HepG2 (cell line): ENCODE measurements at regions not wholly inside any gene's neighbourhood (a gene's known extent, or its start where the extent isn't known, plus 50 kb on each side); places are given as distances from the start of the nearest gene placed in this dataset.

Source experiments
- ATAC-seq: fragments of 200-7000 bp; cut with Tn5 transposase; 3 replicates; pipeline ENCODE4 v1.9.1; 2020; ENCODE audit warnings: mild to moderate bottlenecking, moderate library complexity
- BruUV-seq: library from RNA; stranded (reverse); fragments of 400-500 nt; replicated peaks from 2 replicates; lab custom pipeline; 2021; lab: Mats Ljungman, UMichigan
- CTCF ChIA-PET: fragments of 300-600 bp; formaldehyde crosslinking; extraction: SDS; loops from one replicate; lab custom pipeline; 2021; ENCODE audit warnings: low total read pairs, inconsistent platforms, low intra/inter-chr PET ratio; lab: Yijun Ruan, JAX
- POLR2A ChIA-PET: fragments of 350-600 bp; sonication (Branson Sonifier 250); formaldehyde crosslinking; loops from one replicate; lab custom pipeline; 2020; ENCODE audit warnings: antibody characterized with exemption, inconsistent platforms; lab: Yijun Ruan, JAX
- DNase-seq: peaks from one replicate; pipeline ENCODE4 v3.0.0-alpha.2; 2015; ENCODE audit warnings: low spot score
- FAIRE-seq: peaks from 3 replicates; lab custom pipeline; 2011; peaks lifted over from hg19 to GRCh38; lab: Jason Lieb, UNC
- H2AFZ ChIP-seq: one replicate; pipeline ENCODE4 v1.6.1; 2011; ENCODE audit warnings: low read length, inconsistent platforms
- H3K27ac ChIP-seq: fragments of 300-600 bp; 3 replicates; pipeline ENCODE4 v1.8.0; 2011; ENCODE audit warnings: mixed run types, mild to moderate bottlenecking, mixed read lengths, low read length, inconsistent platforms; ENCODE audit not compliant: insufficient read depth; ENCODE audit errors: extremely low read length
- H3K27me3 ChIP-seq, 2 experiments: fragments of 200-600 bp in 1 of 2; 2 replicates in 1 of 2; 3 replicates in 1 of 2; pipeline versions ENCODE4 v1.6.0 to v1.8.0; 2011; ENCODE audit warnings: low read length in 2 of 2, mild to moderate bottlenecking in 2 of 2, moderate library complexity in 2 of 2, inconsistent platforms in 1 of 2; ENCODE audit not compliant: insufficient read depth in 2 of 2, control insufficient read depth in 1 of 2
- H3K36me3 ChIP-seq, 2 experiments: fragments of 200-600 bp in 1 of 2; replicated peaks in 1 of 2; 2 replicates in 1 of 2; 3 replicates in 1 of 2; pipeline versions ENCODE4 v1.5.1 to v1.8.0; 2011; ENCODE audit warnings: low read length in 2 of 2, inconsistent platforms in 1 of 2; ENCODE audit not compliant: insufficient read depth in 2 of 2, control insufficient read depth in 1 of 2
- H3K4me1 ChIP-seq: 2 replicates; pipeline ENCODE4 v1.5.1; 2012; ENCODE audit warnings: low read length, inconsistent platforms; ENCODE audit not compliant: insufficient read depth
- H3K4me2 ChIP-seq: 2 replicates; pipeline ENCODE4 v1.6.0; 2011; ENCODE audit warnings: low read depth, low read length, inconsistent platforms
- H3K4me3 ChIP-seq, 3 experiments: fragments of 200-600 bp in 1 of 3; sonication (generic), shearing (Covaris generic) in 1 of 3; replicated peaks in 1 of 3; 2 replicates each; pipeline ENCODE4 v1.5.1; 2011 to 2016; ENCODE audit warnings: low read length in 3 of 3, inconsistent platforms in 2 of 3, low read depth in 2 of 3, mild to moderate bottlenecking in 2 of 3, control low read depth in 1 of 3, mixed read lengths in 1 of 3; ENCODE audit not compliant: insufficient read depth in 1 of 3
- H3K79me2 ChIP-seq: one replicate; pipeline ENCODE4 v1.6.1; 2011; ENCODE audit warnings: low read length, inconsistent platforms; ENCODE audit not compliant: insufficient read depth
- H3K9ac ChIP-seq: 2 replicates; pipeline ENCODE4 v1.6.0; 2011; ENCODE audit warnings: mild to moderate bottlenecking, low read depth, low read length, inconsistent platforms; ENCODE audit not compliant: insufficient read depth
- H3K9me3 ChIP-seq: 2 replicates; pipeline ENCODE4 v1.5.1; 2012; ENCODE audit warnings: mild to moderate bottlenecking, low read length
- H4K20me1 ChIP-seq: 2 replicates; pipeline ENCODE4 v1.6.0; 2011; ENCODE audit warnings: inconsistent platforms, mild to moderate bottlenecking, low read length, moderate library complexity; ENCODE audit not compliant: insufficient read depth
- ELF4 ChIP-seq: sonication (generic); formaldehyde crosslinking; IDR thresholded peaks from 2 replicates; pipeline ENCODE4 v1.5.0; 2020; ENCODE audit warnings: missing genetic modification reagents, mild to moderate bottlenecking, moderate library complexity, borderline replicate concordance
- FOXJ3 ChIP-seq: sonication (generic); formaldehyde crosslinking; IDR thresholded peaks from 2 replicates; pipeline ENCODE4 v1.4.0; 2020; ENCODE audit warnings: missing genetic modification reagents, mild to moderate bottlenecking, borderline replicate concordance
- GATAD2A ChIP-seq: IDR thresholded peaks from 2 replicates; pipeline ENCODE4 v1.6.1; 2016
- HIVEP1 ChIP-seq: sonication (generic); formaldehyde crosslinking; IDR thresholded peaks from 2 replicates; pipeline ENCODE4 v1.4.0; 2020; ENCODE audit warnings: mild to moderate bottlenecking, missing genetic modification reagents
- IKZF4 ChIP-seq: sonication (generic); formaldehyde crosslinking; IDR thresholded peaks from 2 replicates; pipeline ENCODE4 v1.5.1; 2020; ENCODE audit warnings: borderline replicate concordance, mild to moderate bottlenecking, low read depth, missing genetic modification reagents; ENCODE audit errors: not compliant biosample characterization
- MZF1 ChIP-seq: sonication (generic); formaldehyde crosslinking; IDR thresholded peaks from 2 replicates; pipeline ENCODE4 v1.8.1; 2023; ENCODE audit warnings: mild to moderate bottlenecking, missing genetic modification reagents, borderline replicate concordance
- NFATC3 ChIP-seq: sonication (generic); formaldehyde crosslinking; IDR thresholded peaks from 2 replicates; pipeline ENCODE4 v1.5.1; 2020; ENCODE audit warnings: mild to moderate bottlenecking, missing genetic modification reagents
- NR3C1 ChIP-seq: sonication (generic); formaldehyde crosslinking; IDR thresholded peaks from 2 replicates; pipeline ENCODE4 v1.4.0; 2020; ENCODE audit warnings: missing genetic modification reagents
- POLR2G ChIP-seq: fragments of 200-400 bp; formaldehyde crosslinking; IDR thresholded peaks from 2 replicates; pipeline ENCODE4 v1.6.1; 2018; ENCODE audit warnings: mild to moderate bottlenecking, low read depth, low read length, moderate library complexity
- SRY ChIP-seq: sonication (generic); formaldehyde crosslinking; IDR thresholded peaks from 2 replicates; pipeline ENCODE4 v1.8.0; 2022; ENCODE audit warnings: mild to moderate bottlenecking, missing genetic modification reagents
- ZFP62 ChIP-seq: sonication (generic); formaldehyde crosslinking; IDR thresholded peaks from 2 replicates; pipeline ENCODE4 v1.4.0; 2020; ENCODE audit warnings: missing genetic modification reagents
- ZNF441 ChIP-seq: sonication (generic); formaldehyde crosslinking; IDR thresholded peaks from 2 replicates; pipeline ENCODE4 v1.7.0; 2021; ENCODE audit warnings: missing genetic modification reagents, borderline replicate concordance
- ZNF761 ChIP-seq: sonication (generic); formaldehyde crosslinking; conservative IDR thresholded peaks from 2 replicates; pipeline ENCODE4 v1.4.0; 2020; ENCODE audit warnings: mild to moderate bottlenecking, missing genetic modification reagents
- ZNF780A ChIP-seq: sonication (generic); formaldehyde crosslinking; IDR thresholded peaks from 2 replicates; pipeline ENCODE4 v1.8.0; 2022; ENCODE audit warnings: mild to moderate bottlenecking, missing genetic modification reagents, moderate library complexity
- ZNF782 ChIP-seq: sonication (generic); formaldehyde crosslinking; IDR thresholded peaks from 2 replicates; pipeline ENCODE4 v1.4.0; 2020; ENCODE audit warnings: missing genetic modification reagents, mild to moderate bottlenecking, borderline replicate concordance
- ZSCAN21 ChIP-seq: sonication (generic); formaldehyde crosslinking; IDR thresholded peaks from 2 replicates; pipeline ENCODE4 v1.8.0; 2022; ENCODE audit warnings: mild to moderate bottlenecking, missing genetic modification reagents, moderate library complexity, borderline replicate concordance
- WGBS: methylation state at CpG from one replicate; pipeline ENCODE4 v1.1.6; 2017; ENCODE audit warnings: low lambda C conversion rate; 5-methylcytosine and 5-hydroxymethylcytosine counted together
- in situ Hi-C: cut with HindIII; loops from 2 replicates; pipeline ENCODE4 v1.10.0; 2017; ENCODE audit warnings: low pct_unique_long_range_greater_than_20kb; ENCODE audit not compliant: extremely low pct_ligation_motif_present
- intact Hi-C: fragments of 100-400 bp; cut with micrococcal nuclease; formaldehyde crosslinking; loops from one replicate; pipeline ENCODE4 v1.10.0; 2022; ENCODE audit not compliant: unreplicated experiment
- TF ChIP-seq, protein P1 (sequence below): sonication (generic); formaldehyde crosslinking; IDR thresholded peaks from 2 replicates; pipeline ENCODE4 v1.8.0; 2022; ENCODE audit warnings: low read depth, missing genetic modification reagents

DNA sequence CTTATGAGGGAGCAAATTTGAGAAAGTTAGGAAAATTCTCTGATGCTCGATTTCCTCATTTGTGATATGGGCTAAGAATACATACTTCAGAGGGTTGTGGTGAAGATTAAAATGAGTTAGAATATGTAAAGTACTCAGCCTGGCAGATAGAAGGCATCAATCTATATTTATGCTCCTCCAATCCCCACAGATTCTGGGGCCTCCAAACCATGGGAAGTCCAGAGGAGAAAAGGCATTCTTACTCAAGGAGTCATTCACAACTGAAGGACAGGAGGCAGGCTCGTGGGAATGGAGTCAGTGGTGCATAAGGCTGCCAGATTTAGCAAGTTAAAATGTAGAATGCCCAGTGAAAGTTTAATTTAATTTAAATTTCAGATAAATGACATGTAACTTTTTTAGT, 330.0 kb upstream of the POU3F1 start (continued):
- TF ChIP-seq MZF1, result no peak
- TF ChIP-seq ZSCAN21 (CRISPR knock-in tag), result no peak
- TF ChIP-seq ZNF780A (CRISPR knock-in tag), result no peak
- no peak for TF ChIP-seq POLR2G
- no peak for TF ChIP-seq ZNF441 (CRISPR knock-in tag)

DNA sequence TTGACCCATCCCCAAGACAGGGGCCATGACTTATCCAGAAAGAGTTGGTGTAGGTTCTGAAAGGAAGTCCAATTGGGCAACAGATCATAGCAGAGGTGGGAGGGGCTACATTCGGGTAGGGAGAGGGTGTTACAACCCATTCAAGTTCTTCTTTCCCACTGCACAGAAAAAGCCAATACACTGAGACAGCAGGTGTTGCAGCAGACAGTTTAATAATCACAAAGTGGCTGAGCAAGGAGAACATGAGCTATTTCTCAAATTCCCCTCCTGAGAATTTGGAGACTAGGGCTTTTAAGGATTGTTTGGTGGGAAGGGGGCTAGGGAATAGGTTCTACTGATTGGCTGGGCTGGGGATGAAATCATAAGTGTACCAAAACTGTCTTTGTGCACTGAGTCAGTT, 328.4 kb upstream of the POU3F1 start:
- ChIA-PET CTCF (no interaction called here), POLR2A (no interaction called here)
- H3K4me1 ChIP-seq, result no peaks in the 10 kb centered on the region
- in situ Hi-C loops, result no loop called here
- DNase-seq, result no peak
- no peak overlapping the region for H2AFZ ChIP-seq
- H3K27me3 ChIP-seq, result peaks cover 0 to 5% of the 10 kb centered on the region in 2 experiments; a peak in 1 of 5 replicates
- intact Hi-C loops, result no loop called here
- no peak for ATAC-seq
- BruUV-seq, result no TSS peak
- no peak overlapping the region for H3K9ac ChIP-seq
- no peak overlapping the region for H3K27ac ChIP-seq
- no peaks in the 10 kb centered on the region for H3K79me2 ChIP-seq
- FAIRE-seq, result no peak
- no peaks in the 10 kb centered on the region for H3K36me3 ChIP-seq
- no peaks in the 10 kb centered on the region for H4K20me1 ChIP-seq
- no peak overlapping the region for H3K4me2 ChIP-seq
- H3K4me3 ChIP-seq, result no peak overlapping the region
- WGBS, result 0% methylated on average over 1 of the region's 1 CpG
- no peak for TF ChIP-seq ZFP62 (CRISPR knock-in tag)
- TF ChIP-seq NR3C1, result no peak
- TF ChIP-seq SRY, result no peak
- TF ChIP-seq GATAD2A (CRISPR knock-in tag), result no peak
- TF ChIP-seq, protein P1, sequence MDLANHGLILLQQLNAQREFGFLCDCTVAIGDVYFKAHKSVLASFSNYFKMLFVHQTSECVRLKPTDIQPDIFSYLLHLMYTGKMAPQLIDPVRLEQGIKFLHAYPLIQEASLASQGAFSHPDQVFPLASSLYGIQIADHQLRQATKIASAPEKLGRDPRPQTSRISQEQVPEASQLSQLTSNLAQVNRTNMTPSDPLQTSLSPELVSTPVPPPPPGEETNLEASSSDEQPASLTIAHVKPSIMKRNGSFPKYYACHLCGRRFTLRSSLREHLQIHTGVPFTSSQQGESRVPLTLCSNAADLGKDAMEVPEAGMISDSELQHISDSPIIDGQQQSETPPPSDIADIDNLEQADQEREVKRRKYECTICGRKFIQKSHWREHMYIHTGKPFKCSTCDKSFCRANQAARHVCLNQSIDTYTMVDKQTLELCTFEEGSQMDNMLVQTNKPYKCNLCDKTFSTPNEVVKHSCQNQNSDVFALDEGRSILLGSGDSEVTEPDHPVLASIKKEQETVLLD (CRISPR knock-in tag), result no peak
- TF ChIP-seq ZNF761 (CRISPR knock-in tag), result no peak
- no peak for TF ChIP-seq NFATC3 (CRISPR knock-in tag)
- TF ChIP-seq ELF4 (CRISPR knock-in tag), result no peak
- TF ChIP-seq FOXJ3, result no peak
- TF ChIP-seq HIVEP1 (CRISPR knock-in tag), result no peak
- no peak for TF ChIP-seq ZNF782 (CRISPR knock-in tag)
- TF ChIP-seq IKZF4 (CRISPR knock-in tag), result no peak
- peaks cover 21% of the 10 kb centered on the region for H3K9me3 ChIP-seq
